Panc1 (cell line): ENCODE measurements at regions not wholly inside any gene's neighbourhood (a gene's known extent, or its start where the extent isn't known, plus 50 kb on each side); places are given as distances from the start of the nearest gene placed in this dataset.
A peak's percentile ranks its signal among the peaks of the same experiment; 100 is the strongest.

Source experiments
- ATAC-seq: fragments of 200-7000 bp; cut with Tn5 transposase; 2 replicates; pipeline ENCODE4 v1.9.1; 2020; ENCODE audit warnings: mild to moderate bottlenecking, moderate library complexity
- BruUV-seq: library from RNA; stranded (reverse); fragments of 400-500 nt; replicated peaks from 2 replicates; lab custom pipeline; 2021; lab: Mats Ljungman, UMichigan
- CTCF ChIA-PET: fragments of 300-600 bp; sonication (Branson Sonifier 250); formaldehyde crosslinking; loops from one replicate; lab custom pipeline; 2022; ENCODE audit warnings: antibody characterized with exemption; lab: Charles Lee
- POLR2A ChIA-PET: fragments of 300-600 bp; sonication (Branson Sonifier 250); formaldehyde crosslinking; loops from one replicate; lab custom pipeline; 2022; ENCODE audit warnings: antibody characterized with exemption; lab: Charles Lee
- DNase-seq: peaks from one replicate; pipeline ENCODE4 v3.0.0-alpha.2; 2010; ENCODE audit warnings: low read depth, low spot score
- H3K27ac ChIP-seq: 2 replicates; pipeline ENCODE4 v1.5.1; 2011; ENCODE audit warnings: mild to moderate bottlenecking, low read length, inconsistent platforms
- H3K27me3 ChIP-seq: fragments of 200-500 bp; sonication (Bioruptor generic); 2 replicates; pipeline ENCODE4 v1.6.0; 2014; ENCODE audit warnings: low read length, inconsistent platforms; ENCODE audit not compliant: control insufficient read depth, insufficient read depth
- H3K36me3 ChIP-seq: fragments of 200-500 bp; sonication (Bioruptor generic); 2 replicates; pipeline ENCODE4 v1.5.1; 2014; ENCODE audit warnings: inconsistent platforms, mild to moderate bottlenecking, low read length, moderate library complexity; ENCODE audit not compliant: control insufficient read depth, insufficient read depth
- H3K4me1 ChIP-seq: 2 replicates; pipeline ENCODE4 v1.5.1; 2011; ENCODE audit warnings: inconsistent platforms, mild to moderate bottlenecking, low read length, moderate library complexity; ENCODE audit not compliant: control insufficient read depth, insufficient read depth
- H3K4me3 ChIP-seq, 2 experiments: 2 replicates each; pipeline ENCODE4 v1.5.1; 2011 to 2012; ENCODE audit warnings: low read depth in 2 of 2, low read length in 2 of 2, mild to moderate bottlenecking in 2 of 2, inconsistent platforms in 1 of 2, moderate library complexity in 1 of 2
- H3K9me3 ChIP-seq: fragments of 200-500 bp; sonication (Bioruptor generic); 2 replicates; pipeline ENCODE4 v1.5.1; 2014; ENCODE audit warnings: low read depth, mild to moderate bottlenecking, inconsistent platforms, low read length, moderate library complexity; ENCODE audit not compliant: control insufficient read depth, insufficient read depth
- CTCF ChIP-seq: fragments of 450-650 bp; IDR thresholded peaks from 2 replicates; pipeline ENCODE4 v1.5.1; 2017; ENCODE audit warnings: mild to moderate bottlenecking
- POLR2AphosphoS5 ChIP-seq: IDR thresholded peaks from 2 replicates; pipeline ENCODE4 v1.6.1; 2012; ENCODE audit warnings: mild to moderate bottlenecking, low read depth, low read length, moderate library complexity
- REST ChIP-seq, 2 experiments: IDR thresholded peaks; 2 replicates each; pipeline ENCODE4 v1.6.1; 2011 to 2012; ENCODE audit warnings: low read depth in 2 of 2, control low read depth in 1 of 2, low read length in 1 of 2, mild to moderate bottlenecking in 1 of 2, moderate library complexity in 1 of 2; ENCODE audit not compliant: insufficient read depth in 1 of 2
- SIN3A ChIP-seq: IDR thresholded peaks from 2 replicates; pipeline ENCODE4 v1.6.1; 2012; ENCODE audit warnings: low read depth, mild to moderate bottlenecking, low read length, moderate library complexity, borderline replicate concordance; ENCODE audit not compliant: insufficient read depth
- TCF7L2 ChIP-seq: IDR thresholded peaks from 2 replicates; pipeline ENCODE4 v1.6.1; 2011; ENCODE audit warnings: mild to moderate bottlenecking, low read depth, low read length, inconsistent platforms
- in situ Hi-C: cut with HindIII; loops from 2 replicates; pipeline ENCODE4 v1.10.0; 2016; ENCODE audit warnings: low sequenced_read_pairs, low pct_unique_long_range_greater_than_20kb
- intact Hi-C: fragments of 100-400 bp; cut with micrococcal nuclease; formaldehyde crosslinking; loops from one replicate; pipeline ENCODE4 v1.10.0; 2022; ENCODE audit not compliant: unreplicated experiment

- intact Hi-C loops, result no loop called here
- ChIA-PET POLR2A (no interaction called here), CTCF (no interaction called here)
- Histone ChIP-seq H3K27ac (no peak overlapping the region), H3K9me3 (no peaks in the 10 kb centered on the region; the same call in 1 of the 2 replicates), H3K4me3 (no peak overlapping the region), H3K27me3 (no peaks in the 10 kb centered on the region), H3K36me3 (no peaks in the 10 kb centered on the region), H3K4me1 (no peaks in the 10 kb centered on the region)
- in situ Hi-C loops, result no loop called here
- no peak for DNase-seq
- ATAC-seq, result no peak
- TF ChIP-seq TCF7L2 (0 out of 2 replicates have a peak, but pooled peaks have one; percentile 39), SIN3A (no peak)
- BruUV-seq, result no TSS peak
These were observed 1004.9 kb upstream of the POT1 start for GRCh38 chr7:125934539-125934938.

- no peaks in the 10 kb centered on the region; the same call in 1 of the 2 replicates for H3K9me3 ChIP-seq
- TF ChIP-seq POLR2AphosphoS5 (no peak), SIN3A (no peak), CTCF (no peak), REST (IDR thresholded peaks at IDR 0.05; ENCODE audit: insufficient read depth in 1 of 2, low read depth in 2 of 2, low read length in 1 of 2) (no peak), TCF7L2 (no peak)
- H3K4me3 ChIP-seq, result no peak overlapping the region
- H3K4me1 ChIP-seq, result no peaks in the 10 kb centered on the region
- no peaks in the 10 kb centered on the region for H3K36me3 ChIP-seq
- POLR2A ChIA-PET, result no interaction called here
- ATAC-seq (no peak), DNase-seq (no peak)
- no TSS peak for BruUV-seq
- intact Hi-C loops, result no loop called here
- CTCF ChIA-PET, result no interaction called here
- in situ Hi-C loops, result no loop called here
- H3K27me3 ChIP-seq, result no peaks in the 10 kb centered on the region
- H3K27ac ChIP-seq, result no peak overlapping the region
These were observed 1001.2 kb upstream of the POT1 start for GRCh38 chr7:125930848-125931247.

GRCh38 chr7:125927556-125927955, 997.9 kb upstream of the POT1 start:
- ChIA-PET POLR2A (no interaction called here), CTCF (no interaction called here)
- no peaks in the 10 kb centered on the region for H3K4me1 ChIP-seq
- H3K4me3 ChIP-seq, result no peak overlapping the region
- no peaks in the 10 kb centered on the region for H3K36me3 ChIP-seq
- ATAC-seq (no peak), DNase-seq (no peak)
- no peak overlapping the region for H3K27ac ChIP-seq
- H3K9me3 ChIP-seq, result no peaks in the 10 kb centered on the region; the same call in 1 of the 2 replicates
- in situ Hi-C loops, result no loop called here
- intact Hi-C loops, result no loop called here
- no peaks in the 10 kb centered on the region for H3K27me3 ChIP-seq
- BruUV-seq, result no TSS peak
- TF ChIP-seq REST (IDR thresholded peaks at IDR 0.05; ENCODE audit: insufficient read depth in 1 of 2, low read depth in 2 of 2, low read length in 1 of 2), result no peak
- TF ChIP-seq CTCF, result no peak
- TF ChIP-seq POLR2AphosphoS5, result no peak
- TF ChIP-seq TCF7L2, result no peak
- TF ChIP-seq SIN3A, result no peak
